ENCODE measurements at regions not wholly inside any gene's neighbourhood (a gene's known extent, or its start where the extent isn't known, plus 50 kb on each side); places are given as distances from the start of the nearest gene placed in this dataset.

- TF ChIP-seq CTCF (conservative IDR thresholded peaks at IDR 0.05 in 1 of 2, IDR thresholded peaks at IDR 0.05 in 1 of 2; ENCODE audit: low read depth in 1 of 2, low read length in 2 of 2) (no peak), EZH2 (IDR thresholded peaks at IDR 0.05; ENCODE audit: low read length, missing control alignments) (no peak)
Measured at GRCh38 chr18:29883114-29883513, 1159.4 kb downstream of the DSC3 start.

All from fibroblast of lung (primary cell).